ENCODE measurements at regions not wholly inside any gene's neighbourhood (a gene's known extent, or its start where the extent isn't known, plus 50 kb on each side); places are given as distances from the start of the nearest gene placed in this dataset.
A peak's percentile ranks its signal among the peaks of the same experiment; 100 is the strongest.

DNA sequence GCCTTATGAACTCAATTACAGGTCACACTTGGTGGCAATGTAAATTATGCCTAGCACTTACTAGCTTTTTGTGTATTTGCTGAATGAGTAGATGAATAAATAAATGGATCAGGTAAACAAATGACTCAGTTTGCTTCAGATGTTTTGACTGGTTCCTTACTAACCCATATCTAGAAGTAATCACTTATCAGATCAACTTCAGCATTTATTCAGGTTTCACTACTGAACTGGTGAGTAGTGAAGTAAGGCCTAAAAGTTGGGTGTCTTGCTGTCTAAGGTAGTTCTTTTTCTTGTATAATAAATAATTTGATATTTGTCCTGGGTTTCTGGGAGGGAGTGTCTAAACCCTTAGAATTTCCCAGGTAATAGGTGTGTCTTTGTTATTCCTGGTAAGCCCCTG is 205.0 kb downstream of the UXS1 start:
- no peaks in the 10 kb centered on the region for H3K27me3 ChIP-seq (ENCODE audit: control insufficient read depth, insufficient read depth, low read length)
- no peak overlapping the region for H3K27ac ChIP-seq (ENCODE audit: low read depth, low read length)
- ChIA-PET POLR2A (no interaction called here), CTCF (no interaction called here)
- TF ChIP-seq, protein P1, sequence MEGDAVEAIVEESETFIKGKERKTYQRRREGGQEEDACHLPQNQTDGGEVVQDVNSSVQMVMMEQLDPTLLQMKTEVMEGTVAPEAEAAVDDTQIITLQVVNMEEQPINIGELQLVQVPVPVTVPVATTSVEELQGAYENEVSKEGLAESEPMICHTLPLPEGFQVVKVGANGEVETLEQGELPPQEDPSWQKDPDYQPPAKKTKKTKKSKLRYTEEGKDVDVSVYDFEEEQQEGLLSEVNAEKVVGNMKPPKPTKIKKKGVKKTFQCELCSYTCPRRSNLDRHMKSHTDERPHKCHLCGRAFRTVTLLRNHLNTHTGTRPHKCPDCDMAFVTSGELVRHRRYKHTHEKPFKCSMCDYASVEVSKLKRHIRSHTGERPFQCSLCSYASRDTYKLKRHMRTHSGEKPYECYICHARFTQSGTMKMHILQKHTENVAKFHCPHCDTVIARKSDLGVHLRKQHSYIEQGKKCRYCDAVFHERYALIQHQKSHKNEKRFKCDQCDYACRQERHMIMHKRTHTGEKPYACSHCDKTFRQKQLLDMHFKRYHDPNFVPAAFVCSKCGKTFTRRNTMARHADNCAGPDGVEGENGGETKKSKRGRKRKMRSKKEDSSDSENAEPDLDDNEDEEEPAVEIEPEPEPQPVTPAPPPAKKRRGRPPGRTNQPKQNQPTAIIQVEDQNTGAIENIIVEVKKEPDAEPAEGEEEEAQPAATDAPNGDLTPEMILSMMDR (IDR thresholded peaks at IDR 0.05; ENCODE audit: low read depth, low read length): no peak
- no peak overlapping the region for H3K4me3 ChIP-seq (ENCODE audit: low read depth, low read length)
- DNase-seq (ENCODE audit: low read depth, low spot score): no peak
- peaks cover 5% of the 10 kb centered on the region; the same call in 1 of the 2 replicates for H3K9me3 ChIP-seq (ENCODE audit: control insufficient read depth, insufficient read depth, low read length)

DNA sequence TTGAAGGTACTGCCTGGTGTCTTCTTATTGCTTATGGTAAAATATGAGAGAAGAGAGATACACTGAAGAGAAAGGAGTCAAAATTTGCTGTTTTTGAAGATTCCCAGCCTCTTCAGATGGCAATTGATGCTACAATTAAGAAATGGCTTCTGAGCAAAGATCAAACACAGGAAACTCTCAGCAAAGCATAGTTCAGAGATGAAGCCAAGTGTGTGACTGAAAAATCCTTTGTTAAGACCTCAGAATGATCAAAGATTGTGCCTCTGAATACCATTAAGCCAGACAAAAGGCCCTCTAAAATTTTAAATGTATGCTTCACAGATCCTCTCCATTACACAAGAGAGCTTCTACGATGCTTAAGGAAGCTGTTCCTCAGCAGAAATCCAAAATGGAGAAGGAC is 216.3 kb downstream of the UXS1 start:
- ChIA-PET POLR2A (no interaction called here), CTCF (no interaction called here)
- Histone ChIP-seq H3K27ac (ENCODE audit: low read depth, low read length) (no peak overlapping the region), H3K27me3 (ENCODE audit: control insufficient read depth, insufficient read depth, low read length) (no peaks in the 10 kb centered on the region), H3K4me3 (ENCODE audit: low read depth, low read length) (no peak overlapping the region), H3K9me3 (ENCODE audit: control insufficient read depth, insufficient read depth, low read length) (peaks cover 25% of the 10 kb centered on the region)
- no peak for DNase-seq (ENCODE audit: low read depth, low spot score)
- TF ChIP-seq, protein P1 (IDR thresholded peaks at IDR 0.05; ENCODE audit: low read depth, low read length): no peak

DNA sequence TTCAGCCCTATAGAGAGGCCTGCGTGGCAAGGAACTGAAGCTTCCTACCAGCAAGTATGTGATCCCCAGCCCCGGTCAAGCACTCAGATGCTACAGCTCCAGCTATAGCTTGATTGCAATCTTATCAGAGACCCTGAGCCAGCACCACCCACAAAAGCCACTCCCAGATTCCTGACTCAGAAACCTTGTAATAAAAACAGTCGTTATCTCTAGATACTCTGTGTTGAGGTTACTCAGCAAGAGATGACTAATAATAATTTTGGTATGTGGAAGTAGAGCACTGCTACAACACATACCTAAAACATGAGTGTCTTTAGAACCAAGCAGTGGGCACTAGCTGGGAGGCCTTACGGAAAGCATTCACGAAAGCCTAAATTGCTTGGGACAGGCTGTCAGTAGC is 216.9 kb downstream of the UXS1 start:
- TF ChIP-seq, protein P1 (IDR thresholded peaks at IDR 0.05; ENCODE audit: low read depth, low read length): no peak
- H3K9me3 ChIP-seq (ENCODE audit: control insufficient read depth, insufficient read depth, low read length): peaks cover 25% of the 10 kb centered on the region
- H3K4me3 ChIP-seq (ENCODE audit: low read depth, low read length): no peak overlapping the region
- ChIA-PET POLR2A (no interaction called here), CTCF (no interaction called here)
- H3K27me3 ChIP-seq (ENCODE audit: control insufficient read depth, insufficient read depth, low read length): peaks cover 3% of the 10 kb centered on the region
- peak; percentile 29 for DNase-seq (ENCODE audit: low read depth, low spot score)
- no peak overlapping the region for H3K27ac ChIP-seq (ENCODE audit: low read depth, low read length)

- TF ChIP-seq, protein P1 (IDR thresholded peaks at IDR 0.05; ENCODE audit: low read depth, low read length): no peak
- Histone ChIP-seq H3K27ac (ENCODE audit: low read depth, low read length) (no peak overlapping the region), H3K4me3 (ENCODE audit: low read depth, low read length) (no peak overlapping the region), H3K27me3 (ENCODE audit: control insufficient read depth, insufficient read depth, low read length) (peaks cover 6% of the 10 kb centered on the region), H3K9me3 (ENCODE audit: control insufficient read depth, insufficient read depth, low read length) (peaks cover 22% of the 10 kb centered on the region)
- CTCF ChIA-PET: no interaction called here
- POLR2A ChIA-PET: no interaction called here
- DNase-seq (ENCODE audit: low read depth, low spot score): no peak
Measured at GRCh38 chr2:105974812-105975211, 219.3 kb downstream of the UXS1 start.

GRCh38 chr2:105972927-105973326 is 221.2 kb downstream of the UXS1 start:
- DNase-seq (ENCODE audit: low read depth, low spot score): no peak
- TF ChIP-seq, protein P1 (IDR thresholded peaks at IDR 0.05; ENCODE audit: low read depth, low read length): no peak
- CTCF ChIA-PET: no interaction called here
- Histone ChIP-seq H3K9me3 (ENCODE audit: control insufficient read depth, insufficient read depth, low read length) (peaks cover 26% of the 10 kb centered on the region), H3K27ac (ENCODE audit: low read depth, low read length) (no peak overlapping the region), H3K4me3 (ENCODE audit: low read depth, low read length) (no peak overlapping the region), H3K27me3 (ENCODE audit: control insufficient read depth, insufficient read depth, low read length) (peaks cover 6% of the 10 kb centered on the region)
- POLR2A ChIA-PET: no interaction called here

Data from AG04450 (cell line).